HepG2 (cell line): ENCODE measurements at regions not wholly inside any gene's neighbourhood (a gene's known extent, or its start where the extent isn't known, plus 50 kb on each side); places are given as distances from the start of the nearest gene placed in this dataset.

ENCODE experiments used
- ATAC-seq: fragments of 200-7000 bp; cut with Tn5 transposase; 3 replicates; pipeline ENCODE4 v1.9.1; 2020; ENCODE audit warnings: mild to moderate bottlenecking, moderate library complexity
- BruUV-seq: library from RNA; stranded (reverse); fragments of 400-500 nt; replicated peaks from 2 replicates; lab custom pipeline; 2021; lab: Mats Ljungman, UMichigan
- CTCF ChIA-PET: fragments of 300-600 bp; formaldehyde crosslinking; extraction: SDS; loops from one replicate; lab custom pipeline; 2021; ENCODE audit warnings: low total read pairs, inconsistent platforms, low intra/inter-chr PET ratio; lab: Yijun Ruan, JAX
- POLR2A ChIA-PET: fragments of 350-600 bp; sonication (Branson Sonifier 250); formaldehyde crosslinking; loops from one replicate; lab custom pipeline; 2020; ENCODE audit warnings: antibody characterized with exemption, inconsistent platforms; lab: Yijun Ruan, JAX
- DNase-seq: peaks from one replicate; pipeline ENCODE4 v3.0.0-alpha.2; 2015; ENCODE audit warnings: low spot score
- FAIRE-seq: peaks from 3 replicates; lab custom pipeline; 2011; peaks lifted over from hg19 to GRCh38; lab: Jason Lieb, UNC
- H2AFZ ChIP-seq: one replicate; pipeline ENCODE4 v1.6.1; 2011; ENCODE audit warnings: low read length, inconsistent platforms
- H3K27ac ChIP-seq: fragments of 300-600 bp; 3 replicates; pipeline ENCODE4 v1.8.0; 2011; ENCODE audit warnings: mixed run types, mild to moderate bottlenecking, mixed read lengths, low read length, inconsistent platforms; ENCODE audit not compliant: insufficient read depth; ENCODE audit errors: extremely low read length
- H3K27me3 ChIP-seq, 2 experiments: fragments of 200-600 bp in 1 of 2; 2 replicates in 1 of 2; 3 replicates in 1 of 2; pipeline versions ENCODE4 v1.6.0 to v1.8.0; 2011; ENCODE audit warnings: low read length in 2 of 2, mild to moderate bottlenecking in 2 of 2, moderate library complexity in 2 of 2, inconsistent platforms in 1 of 2; ENCODE audit not compliant: insufficient read depth in 2 of 2, control insufficient read depth in 1 of 2
- H3K36me3 ChIP-seq, 2 experiments: fragments of 200-600 bp in 1 of 2; replicated peaks in 1 of 2; 2 replicates in 1 of 2; 3 replicates in 1 of 2; pipeline versions ENCODE4 v1.5.1 to v1.8.0; 2011; ENCODE audit warnings: low read length in 2 of 2, inconsistent platforms in 1 of 2; ENCODE audit not compliant: insufficient read depth in 2 of 2, control insufficient read depth in 1 of 2
- H3K4me1 ChIP-seq: 2 replicates; pipeline ENCODE4 v1.5.1; 2012; ENCODE audit warnings: low read length, inconsistent platforms; ENCODE audit not compliant: insufficient read depth
- H3K4me2 ChIP-seq: 2 replicates; pipeline ENCODE4 v1.6.0; 2011; ENCODE audit warnings: low read depth, low read length, inconsistent platforms
- H3K4me3 ChIP-seq, 3 experiments: fragments of 200-600 bp in 1 of 3; sonication (generic), shearing (Covaris generic) in 1 of 3; replicated peaks in 1 of 3; 2 replicates each; pipeline ENCODE4 v1.5.1; 2011 to 2016; ENCODE audit warnings: low read length in 3 of 3, inconsistent platforms in 2 of 3, low read depth in 2 of 3, mild to moderate bottlenecking in 2 of 3, control low read depth in 1 of 3, mixed read lengths in 1 of 3; ENCODE audit not compliant: insufficient read depth in 1 of 3
- H3K79me2 ChIP-seq: one replicate; pipeline ENCODE4 v1.6.1; 2011; ENCODE audit warnings: low read length, inconsistent platforms; ENCODE audit not compliant: insufficient read depth
- H3K9ac ChIP-seq: 2 replicates; pipeline ENCODE4 v1.6.0; 2011; ENCODE audit warnings: mild to moderate bottlenecking, low read depth, low read length, inconsistent platforms; ENCODE audit not compliant: insufficient read depth
- H3K9me3 ChIP-seq: 2 replicates; pipeline ENCODE4 v1.5.1; 2012; ENCODE audit warnings: mild to moderate bottlenecking, low read length
- H4K20me1 ChIP-seq: 2 replicates; pipeline ENCODE4 v1.6.0; 2011; ENCODE audit warnings: inconsistent platforms, mild to moderate bottlenecking, low read length, moderate library complexity; ENCODE audit not compliant: insufficient read depth
- ATF7 ChIP-seq, 2 experiments: fragments of 450-650 bp in 1 of 2; sonication (generic) in 1 of 2; formaldehyde crosslinking in 1 of 2; IDR thresholded peaks; 2 replicates each; pipeline versions ENCODE4 v1.4.0 to v1.6.1; 2016 to 2020; ENCODE audit warnings: antibody characterized with exemption in 1 of 2, mild to moderate bottlenecking in 1 of 2, missing genetic modification reagents in 1 of 2
- CBX5 ChIP-seq: sonication (generic); formaldehyde crosslinking; IDR thresholded peaks from 2 replicates; pipeline ENCODE4 v1.4.0; 2020; ENCODE audit warnings: missing genetic modification reagents, borderline replicate concordance
- LBX2 ChIP-seq: sonication (generic); formaldehyde crosslinking; IDR thresholded peaks from 2 replicates; pipeline ENCODE4 v1.5.0; 2020; ENCODE audit warnings: missing genetic modification reagents, mild to moderate bottlenecking, borderline replicate concordance
- PATZ1 ChIP-seq: sonication (generic); formaldehyde crosslinking; IDR thresholded peaks from 2 replicates; pipeline ENCODE4 v1.4.0; 2020; ENCODE audit warnings: missing genetic modification reagents
- PPARG ChIP-seq: conservative IDR thresholded peaks from 2 replicates; pipeline ENCODE4 v1.6.1; 2016; ENCODE audit warnings: missing biosample characterization, missing genetic modification reagents
- SP140L ChIP-seq: sonication (generic); formaldehyde crosslinking; IDR thresholded peaks from 2 replicates; pipeline ENCODE4 v1.4.0; 2020; ENCODE audit warnings: missing genetic modification reagents, borderline replicate concordance
- ZFP1 ChIP-seq: IDR thresholded peaks from 2 replicates; pipeline ENCODE4 v1.6.1; 2016
- ZNF766 ChIP-seq: sonication (generic); formaldehyde crosslinking; IDR thresholded peaks from 2 replicates; pipeline ENCODE4 v1.5.0; 2020; ENCODE audit warnings: missing genetic modification reagents, borderline replicate concordance
- WGBS: methylation state at CpG from one replicate; pipeline ENCODE4 v1.1.6; 2017; ENCODE audit warnings: low lambda C conversion rate; 5-methylcytosine and 5-hydroxymethylcytosine counted together
- in situ Hi-C: cut with HindIII; loops from 2 replicates; pipeline ENCODE4 v1.10.0; 2017; ENCODE audit warnings: low pct_unique_long_range_greater_than_20kb; ENCODE audit not compliant: extremely low pct_ligation_motif_present
- intact Hi-C: fragments of 100-400 bp; cut with micrococcal nuclease; formaldehyde crosslinking; loops from one replicate; pipeline ENCODE4 v1.10.0; 2022; ENCODE audit not compliant: unreplicated experiment

- H3K27me3 ChIP-seq: no peaks in the 10 kb centered on the region; a peak in 1 of 5 replicates
- H4K20me1 ChIP-seq: no peaks in the 10 kb centered on the region
- in situ Hi-C loops (no loop called here), intact Hi-C loops (no loop called here)
- WGBS: 48% methylated on average over 2 of the region's 2 CpGs
- H3K79me2 ChIP-seq: no peaks in the 10 kb centered on the region
- H3K4me2 ChIP-seq: no peak overlapping the region
- no peak overlapping the region for H3K9ac ChIP-seq
- ATAC-seq (no peak), FAIRE-seq (no peak), DNase-seq (no peak)
- no peaks in the 10 kb centered on the region for H3K4me1 ChIP-seq
- H3K36me3 ChIP-seq: no peaks in the 10 kb centered on the region
- H3K4me3 ChIP-seq: no peak overlapping the region
- ChIA-PET CTCF (no interaction called here), POLR2A (no interaction called here)
- BruUV-seq: no TSS peak
- no peak overlapping the region for H3K27ac ChIP-seq
- no peak overlapping the region for H2AFZ ChIP-seq
- no peaks in the 10 kb centered on the region for H3K9me3 ChIP-seq
- TF ChIP-seq SP140L: no peak
- peak; percentile 64 for TF ChIP-seq ATF7 (IDR thresholded peaks at IDR 0.05)
- no peak for TF ChIP-seq ATF7 (CRISPR knock-in tag; IDR thresholded peaks at IDR 0.05)
- no peak for TF ChIP-seq ZFP1
Measured at GRCh38 chr7:113787106-113787505, 131.7 kb downstream of the PPP1R3A start.

- no peaks in the 10 kb centered on the region for H4K20me1 ChIP-seq
- H3K27me3 ChIP-seq: no peaks in the 10 kb centered on the region; a peak in 1 of 5 replicates
- in situ Hi-C loops (no loop called here), intact Hi-C loops (no loop called here)
- H3K27ac ChIP-seq: no peak overlapping the region
- no peak overlapping the region for H3K9ac ChIP-seq
- ATAC-seq (no peak), DNase-seq (no peak), FAIRE-seq (no peak)
- H3K9me3 ChIP-seq: no peaks in the 10 kb centered on the region
- CTCF ChIA-PET: no interaction called here
- H2AFZ ChIP-seq: no peak overlapping the region
- H3K4me1 ChIP-seq: no peaks in the 10 kb centered on the region
- POLR2A ChIA-PET: no interaction called here
- H3K4me2 ChIP-seq: no peak overlapping the region
- no TSS peak for BruUV-seq
- H3K4me3 ChIP-seq: no peak overlapping the region
- no peaks in the 10 kb centered on the region for H3K79me2 ChIP-seq
- H3K36me3 ChIP-seq: no peaks in the 10 kb centered on the region
- WGBS: 4% methylated on average over 3 of the region's 3 CpGs
- TF ChIP-seq PPARG (CRISPR knock-in tag): no peak
- no peak for TF ChIP-seq LBX2 (CRISPR knock-in tag)
- no peak for TF ChIP-seq PATZ1 (CRISPR knock-in tag)
- no peak for TF ChIP-seq ZNF766 (CRISPR knock-in tag)
- TF ChIP-seq CBX5: no peak
Measured at GRCh38 chr7:113784956-113785355, 133.9 kb downstream of the PPP1R3A start.
